Neural progenitor cell (in vitro differentiated cells): ENCODE measurements at regions not wholly inside any gene's neighbourhood (a gene's known extent, or its start where the extent isn't known, plus 50 kb on each side); places are given as distances from the start of the nearest gene placed in this dataset.

Source experiments
- CTCF ChIP-seq: fragments of 200-600 bp; sonication (generic); IDR thresholded peaks from 2 replicates; pipeline ENCODE4 v1.5.1; 2017; ENCODE audit warnings: antibody characterized with exemption, mild to moderate bottlenecking
- EZH2 ChIP-seq: fragments of 200-600 bp; sonication (generic); IDR thresholded peaks from 2 replicates; pipeline ENCODE4 v1.6.1; 2017; ENCODE audit warnings: antibody characterized with exemption, mild to moderate bottlenecking, moderate library complexity

GRCh38 chrX:20361890-20362262, 95.2 kb upstream of the RPS6KA3 start:
- no peak for TF ChIP-seq EZH2
- no peak for TF ChIP-seq CTCF
